ENCODE measurements at regions not wholly inside any gene's neighbourhood (a gene's known extent, or its start where the extent isn't known, plus 50 kb on each side); places are given as distances from the start of the nearest gene placed in this dataset.

DNA sequence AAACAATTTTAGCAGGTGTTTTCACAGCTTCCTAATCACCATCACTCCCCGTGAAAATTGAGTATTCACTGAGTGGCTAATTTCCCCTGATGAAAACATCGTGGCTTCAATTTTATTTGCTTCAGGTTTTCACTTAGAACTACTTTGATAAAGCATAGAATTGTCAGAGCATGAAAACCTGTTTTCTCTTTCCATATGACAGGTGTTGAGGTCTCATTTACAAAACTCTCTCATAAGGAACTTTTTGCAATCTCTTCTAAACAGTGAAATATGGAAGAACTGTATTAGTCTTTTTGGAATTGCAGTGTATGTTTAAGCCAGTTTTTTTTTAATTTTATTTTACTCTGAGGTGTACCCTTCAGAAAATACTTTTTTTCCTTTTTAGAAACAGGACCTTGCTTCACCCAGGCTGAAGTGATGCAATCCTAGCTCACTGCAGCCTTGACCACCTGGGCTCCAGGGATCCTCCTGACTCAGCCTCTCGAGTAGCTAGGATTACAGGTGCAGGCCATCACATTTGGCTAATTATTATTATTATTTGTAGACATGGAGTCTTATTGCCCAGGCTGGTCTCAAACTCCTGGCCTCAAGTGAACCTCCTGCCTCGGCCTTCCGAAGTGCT lies 111.2 kb upstream of the RAPGEF2 start:
- TF ChIP-seq, protein P1, sequence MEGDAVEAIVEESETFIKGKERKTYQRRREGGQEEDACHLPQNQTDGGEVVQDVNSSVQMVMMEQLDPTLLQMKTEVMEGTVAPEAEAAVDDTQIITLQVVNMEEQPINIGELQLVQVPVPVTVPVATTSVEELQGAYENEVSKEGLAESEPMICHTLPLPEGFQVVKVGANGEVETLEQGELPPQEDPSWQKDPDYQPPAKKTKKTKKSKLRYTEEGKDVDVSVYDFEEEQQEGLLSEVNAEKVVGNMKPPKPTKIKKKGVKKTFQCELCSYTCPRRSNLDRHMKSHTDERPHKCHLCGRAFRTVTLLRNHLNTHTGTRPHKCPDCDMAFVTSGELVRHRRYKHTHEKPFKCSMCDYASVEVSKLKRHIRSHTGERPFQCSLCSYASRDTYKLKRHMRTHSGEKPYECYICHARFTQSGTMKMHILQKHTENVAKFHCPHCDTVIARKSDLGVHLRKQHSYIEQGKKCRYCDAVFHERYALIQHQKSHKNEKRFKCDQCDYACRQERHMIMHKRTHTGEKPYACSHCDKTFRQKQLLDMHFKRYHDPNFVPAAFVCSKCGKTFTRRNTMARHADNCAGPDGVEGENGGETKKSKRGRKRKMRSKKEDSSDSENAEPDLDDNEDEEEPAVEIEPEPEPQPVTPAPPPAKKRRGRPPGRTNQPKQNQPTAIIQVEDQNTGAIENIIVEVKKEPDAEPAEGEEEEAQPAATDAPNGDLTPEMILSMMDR (conservative IDR thresholded peaks at IDR 0.05 in 1 of 2, IDR thresholded peaks at IDR 0.05 in 1 of 2; ENCODE audit: low read depth in 1 of 2, low read length in 2 of 2) = no peak
- TF ChIP-seq EZH2 (IDR thresholded peaks at IDR 0.05; ENCODE audit: low read length, missing control alignments) = no peak
